HEK293 (cell line): ENCODE measurements at regions not wholly inside any gene's neighbourhood (a gene's known extent, or its start where the extent isn't known, plus 50 kb on each side); places are given as distances from the start of the nearest gene placed in this dataset.

ENCODE experiments used
- CTCF ChIA-PET: fragments of 350-600 bp; formaldehyde crosslinking; extraction: SDS; loops from one replicate; lab custom pipeline; 2021; ENCODE audit warnings: antibody characterized with exemption; lab: Yijun Ruan, JAX
- POLR2A ChIA-PET: fragments of 300-600 bp; formaldehyde crosslinking; extraction: SDS; loops from one replicate; lab custom pipeline; 2020; ENCODE audit warnings: antibody characterized with exemption, inconsistent platforms; lab: Yijun Ruan, JAX
- H3K27ac ChIP-seq: fragments of 200-500 bp; sonication (Bioruptor generic); 2 replicates; pipeline ENCODE4 v1.5.1; 2014; ENCODE audit warnings: low read depth, low read length, control low read depth, inconsistent platforms; ENCODE audit errors: extremely low read depth
- H3K36me3 ChIP-seq, 2 experiments: fragments of 200-500 bp in 1 of 2; sonication (Bioruptor generic) in 1 of 2; 1 replicate in 1 of 2; 2 replicates in 1 of 2; pipeline ENCODE4 v1.5.1; 2014 to 2017; ENCODE audit warnings: inconsistent platforms in 2 of 2, low read length in 2 of 2; ENCODE audit not compliant: control insufficient read depth in 2 of 2, insufficient read depth in 1 of 2
- H3K4me1 ChIP-seq: fragments of 200-500 bp; sonication (Bioruptor generic); 2 replicates; pipeline ENCODE4 v1.5.1; 2014; ENCODE audit warnings: mild to moderate bottlenecking, low read length, inconsistent platforms; ENCODE audit not compliant: control insufficient read depth, insufficient read depth
- H3K4me3 ChIP-seq: 2 replicates; pipeline ENCODE4 v1.5.1; 2011; ENCODE audit warnings: low read depth, mild to moderate bottlenecking, control low read depth, low read length, moderate library complexity
- H3K9me3 ChIP-seq: fragments of 200-500 bp; sonication (Bioruptor generic); 2 replicates; pipeline ENCODE4 v1.5.1; 2014; ENCODE audit warnings: low read depth, low read length, inconsistent platforms; ENCODE audit not compliant: control insufficient read depth, insufficient read depth
- AEBP2 ChIP-seq: fragments of 450-650 bp; formaldehyde crosslinking; IDR thresholded peaks from 2 replicates; pipeline ENCODE4 v1.5.1; 2016; ENCODE audit warnings: missing biosample characterization, missing genetic modification characterization, borderline replicate concordance
- EGR2 ChIP-seq: fragments of 450-650 bp; formaldehyde crosslinking; IDR thresholded peaks from 2 replicates; pipeline ENCODE4 v1.5.1; 2016; ENCODE audit warnings: low read depth, missing biosample characterization, missing genetic modification characterization
- ELK4 ChIP-seq: IDR thresholded peaks from 2 replicates; pipeline ENCODE4 v1.6.1; 2011; ENCODE audit warnings: mild to moderate bottlenecking, low read depth, low read length, borderline replicate concordance
- HOXA7 ChIP-seq: sonication (generic); formaldehyde crosslinking; IDR thresholded peaks from 2 replicates; pipeline ENCODE4 v1.8.1; 2022; ENCODE audit warnings: missing genetic modification reagents, borderline replicate concordance
- INSM2 ChIP-seq: fragments of 450-650 bp; formaldehyde crosslinking; IDR thresholded peaks from 2 replicates; pipeline ENCODE4 v1.5.1; 2016; ENCODE audit warnings: missing biosample characterization, missing genetic modification characterization
- OVOL3 ChIP-seq: fragments of 450-650 bp; formaldehyde crosslinking; IDR thresholded peaks from 2 replicates; pipeline ENCODE4 v1.5.1; 2016; ENCODE audit warnings: missing biosample characterization, missing genetic modification characterization
- TCF7L2 ChIP-seq: IDR thresholded peaks from 2 replicates; pipeline ENCODE4 v1.6.1; 2011; ENCODE audit warnings: low read depth, mild to moderate bottlenecking, inconsistent platforms, low read length, moderate library complexity, borderline replicate concordance
- YY1 ChIP-seq: fragments of 450-650 bp; formaldehyde crosslinking; IDR thresholded peaks from 2 replicates; pipeline ENCODE4 v1.5.1; 2018; ENCODE audit warnings: missing biosample characterization, missing genetic modification characterization
- YY2 ChIP-seq: fragments of 450-650 bp; formaldehyde crosslinking; IDR thresholded peaks from 2 replicates; pipeline ENCODE4 v1.5.1; 2016; ENCODE audit warnings: missing biosample characterization, missing genetic modification characterization
- ZBTB8A ChIP-seq: fragments of 450-650 bp; formaldehyde crosslinking; IDR thresholded peaks from 2 replicates; pipeline ENCODE4 v1.5.1; 2016; ENCODE audit warnings: missing biosample characterization, missing genetic modification characterization
- ZFHX2 ChIP-seq: fragments of 450-650 bp; formaldehyde crosslinking; conservative IDR thresholded peaks from 2 replicates; pipeline ENCODE4 v1.5.1; 2016; ENCODE audit warnings: missing biosample characterization, missing genetic modification characterization
- ZFP41 ChIP-seq: fragments of 450-650 bp; formaldehyde crosslinking; IDR thresholded peaks from 2 replicates; pipeline ENCODE4 v1.5.1; 2016; ENCODE audit warnings: missing biosample characterization, missing genetic modification characterization, borderline replicate concordance
- ZFP69B ChIP-seq: fragments of 450-650 bp; formaldehyde crosslinking; IDR thresholded peaks from 2 replicates; pipeline ENCODE4 v1.5.1; 2016; ENCODE audit warnings: missing biosample characterization, missing genetic modification characterization
- ZNF311 ChIP-seq: fragments of 450-650 bp; formaldehyde crosslinking; IDR thresholded peaks from 2 replicates; pipeline ENCODE4 v1.5.1; 2017; ENCODE audit warnings: missing biosample characterization, missing genetic modification characterization, borderline replicate concordance
- ZNF416 ChIP-seq: fragments of 450-650 bp; formaldehyde crosslinking; IDR thresholded peaks from 2 replicates; pipeline ENCODE4 v1.5.1; 2016; ENCODE audit warnings: missing biosample characterization, missing genetic modification characterization
- ZNF610 ChIP-seq: fragments of 450-650 bp; formaldehyde crosslinking; IDR thresholded peaks from 2 replicates; pipeline ENCODE4 v1.5.1; 2016; ENCODE audit warnings: missing biosample characterization, missing genetic modification characterization, borderline replicate concordance
- ZNF626 ChIP-seq: fragments of 450-650 bp; sonication (Bioruptor Pico); formaldehyde crosslinking; IDR thresholded peaks from 2 replicates; pipeline ENCODE4 v1.5.1; 2018; ENCODE audit warnings: missing biosample characterization, missing genetic modification characterization, inconsistent platforms
- ZNF629 ChIP-seq: fragments of 450-650 bp; formaldehyde crosslinking; IDR thresholded peaks from 2 replicates; pipeline ENCODE4 v1.5.1; 2017; ENCODE audit warnings: missing biosample characterization, missing genetic modification characterization
- ZNF664 ChIP-seq: fragments of 450-650 bp; formaldehyde crosslinking; IDR thresholded peaks from 2 replicates; pipeline ENCODE4 v1.5.1; 2016; ENCODE audit warnings: missing biosample characterization, missing genetic modification characterization
- ZNF704 ChIP-seq: fragments of 450-650 bp; formaldehyde crosslinking; IDR thresholded peaks from 2 replicates; pipeline ENCODE4 v1.5.1; 2016; ENCODE audit warnings: missing biosample characterization, missing genetic modification characterization
- ZSCAN23 ChIP-seq: fragments of 450-650 bp; formaldehyde crosslinking; IDR thresholded peaks from 2 replicates; pipeline ENCODE4 v1.5.1; 2016; ENCODE audit warnings: missing biosample characterization, missing genetic modification characterization
- TF ChIP-seq, protein P1 (sequence below): fragments of 450-650 bp; formaldehyde crosslinking; IDR thresholded peaks from 2 replicates; pipeline ENCODE4 v1.5.1; 2017; ENCODE audit warnings: missing biosample characterization, missing genetic modification characterization
- TF ChIP-seq, protein P2 (sequence below): fragments of 450-650 bp; formaldehyde crosslinking; IDR thresholded peaks from 2 replicates; pipeline ENCODE4 v1.5.1; 2016; ENCODE audit warnings: missing biosample characterization, missing genetic modification characterization

- Histone ChIP-seq H3K36me3 (no peaks in the 10 kb centered on the region), H3K4me1 (no peaks in the 10 kb centered on the region), H3K9me3 (no peaks in the 10 kb centered on the region), H3K4me3 (no peak overlapping the region), H3K27ac (no peak overlapping the region)
- CTCF ChIA-PET, result no interaction called here
- TF ChIP-seq ZNF664 (tag by site-specific recombination) (no peak), ZNF610 (tag by site-specific recombination) (no peak), OVOL3 (no peak), INSM2 (tag by site-specific recombination) (no peak), ZBTB8A (tag by site-specific recombination) (no peak), EGR2 (tag by site-specific recombination) (no peak), TCF7L2 (no peak), ZFP69B (no peak), ZFHX2 (tag by site-specific recombination) (no peak), ZNF626 (tag by site-specific recombination) (no peak)
- TF ChIP-seq, protein P1, sequence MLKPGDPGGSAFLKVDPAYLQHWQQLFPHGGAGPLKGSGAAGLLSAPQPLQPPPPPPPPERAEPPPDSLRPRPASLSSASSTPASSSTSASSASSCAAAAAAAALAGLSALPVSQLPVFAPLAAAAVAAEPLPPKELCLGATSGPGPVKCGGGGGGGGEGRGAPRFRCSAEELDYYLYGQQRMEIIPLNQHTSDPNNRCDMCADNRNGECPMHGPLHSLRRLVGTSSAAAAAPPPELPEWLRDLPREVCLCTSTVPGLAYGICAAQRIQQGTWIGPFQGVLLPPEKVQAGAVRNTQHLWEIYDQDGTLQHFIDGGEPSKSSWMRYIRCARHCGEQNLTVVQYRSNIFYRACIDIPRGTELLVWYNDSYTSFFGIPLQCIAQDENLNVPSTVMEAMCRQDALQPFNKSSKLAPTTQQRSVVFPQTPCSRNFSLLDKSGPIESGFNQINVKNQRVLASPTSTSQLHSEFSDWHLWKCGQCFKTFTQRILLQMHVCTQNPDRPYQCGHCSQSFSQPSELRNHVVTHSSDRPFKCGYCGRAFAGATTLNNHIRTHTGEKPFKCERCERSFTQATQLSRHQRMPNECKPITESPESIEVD, result no peak
- POLR2A ChIA-PET, result no interaction called here
Measured at GRCh38 chr2:234302664-234302991, 194.3 kb downstream of the ARL4C start.

- CTCF ChIA-PET, result no interaction called here
- H3K27ac ChIP-seq, result no peak overlapping the region
Measured at GRCh38 chr2:234300932-234301823, 195.7 kb downstream of the ARL4C start.

DNA sequence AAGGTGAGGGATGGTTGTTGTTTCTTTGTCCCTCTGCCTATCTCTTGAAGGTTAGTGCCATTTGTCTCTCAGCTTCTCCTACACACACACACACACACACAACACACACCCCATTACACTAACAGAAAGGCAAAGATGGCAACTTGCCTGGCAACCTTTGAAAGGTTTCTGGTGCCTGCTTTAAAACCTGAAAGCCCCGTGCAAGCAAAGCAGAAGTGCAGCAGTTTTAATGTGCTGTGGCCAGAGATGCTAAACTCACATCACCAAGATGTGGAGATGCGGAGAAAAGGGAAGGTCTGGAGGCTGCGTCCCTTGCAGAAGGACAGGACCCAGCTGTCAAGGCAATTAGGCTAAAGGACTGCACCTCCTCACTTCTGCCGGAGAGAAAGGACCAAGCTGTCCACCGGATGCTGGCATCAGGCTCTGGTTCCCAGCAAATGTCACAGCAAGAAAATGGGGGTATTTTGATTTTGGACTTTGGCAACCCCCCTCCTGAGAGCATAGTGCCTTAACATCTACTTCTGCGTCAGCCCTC is 196.4 kb downstream of the ARL4C start:
- no peaks in the 10 kb centered on the region for H3K9me3 ChIP-seq
- POLR2A ChIA-PET, result no interaction called here
- TF ChIP-seq ZNF416 (tag by site-specific recombination) (no peak), YY2 (tag by site-specific recombination) (no peak), ZFP41 (no peak), AEBP2 (tag by site-specific recombination) (no peak), ZNF311 (tag by site-specific recombination) (no peak), ZSCAN23 (tag by site-specific recombination) (no peak), ELK4 (no peak), ZNF704 (tag by site-specific recombination) (no peak), ZNF629 (tag by site-specific recombination) (no peak)
- TF ChIP-seq, protein P2, sequence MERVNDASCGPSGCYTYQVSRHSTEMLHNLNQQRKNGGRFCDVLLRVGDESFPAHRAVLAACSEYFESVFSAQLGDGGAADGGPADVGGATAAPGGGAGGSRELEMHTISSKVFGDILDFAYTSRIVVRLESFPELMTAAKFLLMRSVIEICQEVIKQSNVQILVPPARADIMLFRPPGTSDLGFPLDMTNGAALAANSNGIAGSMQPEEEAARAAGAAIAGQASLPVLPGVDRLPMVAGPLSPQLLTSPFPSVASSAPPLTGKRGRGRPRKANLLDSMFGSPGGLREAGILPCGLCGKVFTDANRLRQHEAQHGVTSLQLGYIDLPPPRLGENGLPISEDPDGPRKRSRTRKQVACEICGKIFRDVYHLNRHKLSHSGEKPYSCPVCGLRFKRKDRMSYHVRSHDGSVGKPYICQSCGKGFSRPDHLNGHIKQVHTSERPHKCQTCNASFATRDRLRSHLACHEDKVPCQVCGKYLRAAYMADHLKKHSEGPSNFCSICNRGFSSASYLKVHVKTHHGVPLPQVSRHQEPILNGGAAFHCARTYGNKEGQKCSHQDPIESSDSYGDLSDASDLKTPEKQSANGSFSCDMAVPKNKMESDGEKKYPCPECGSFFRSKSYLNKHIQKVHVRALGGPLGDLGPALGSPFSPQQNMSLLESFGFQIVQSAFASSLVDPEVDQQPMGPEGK (tag by site-specific recombination), result no peak

More at GRCh38 chr2:234300932-234301823, 195.7 kb downstream of the ARL4C start:
- Histone ChIP-seq H3K4me1 (no peaks in the 10 kb centered on the region), H3K4me3 (no peak overlapping the region)
- POLR2A ChIA-PET, result no interaction called here
- TF ChIP-seq YY1, result no peak
- TF ChIP-seq HOXA7 (CRISPR knock-in tag), result no peak
- TF ChIP-seq, all 188 proteins: peak for 0
- H3K36me3 ChIP-seq, result no peaks in the 10 kb centered on the region
- H3K9me3 ChIP-seq, result no peaks in the 10 kb centered on the region

More for the DNA sequence above, 196.4 kb downstream of the ARL4C start:
- H3K4me1 ChIP-seq, result no peaks in the 10 kb centered on the region
- CTCF ChIA-PET, result no interaction called here
- no peak overlapping the region for H3K27ac ChIP-seq
- no peak overlapping the region for H3K4me3 ChIP-seq
- H3K36me3 ChIP-seq, result no peaks in the 10 kb centered on the region
